ENCODE measurements at regions not wholly inside any gene's neighbourhood (a gene's known extent, or its start where the extent isn't known, plus 50 kb on each side); places are given as distances from the start of the nearest gene placed in this dataset.

DNA sequence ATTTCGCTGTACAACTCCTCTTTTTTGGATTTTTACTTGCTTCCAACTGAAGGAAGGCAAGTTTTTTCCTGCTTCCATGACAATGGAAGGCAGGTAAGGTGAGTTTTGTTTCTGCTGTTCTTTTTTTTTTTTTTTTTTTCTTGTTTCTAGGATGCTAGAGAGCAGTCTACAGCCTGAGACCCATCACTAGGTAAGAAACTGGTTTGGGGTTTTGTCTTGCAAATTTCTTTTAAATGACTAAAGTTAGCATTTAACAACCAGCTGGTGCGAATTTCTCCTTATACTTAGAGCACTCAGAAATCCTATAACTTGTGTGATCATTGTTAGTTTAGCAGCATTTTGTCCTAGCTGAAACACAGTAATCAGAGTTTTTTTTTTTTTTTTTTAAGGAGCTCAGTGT lies 378.4 kb upstream of the CNKSR2 start:
- Mint-ChIP-seq H3K9me3 (ENCODE audit: low read depth, unreplicated experiment) (no peaks in the 10 kb centered on the region), H3K4me1 (ENCODE audit: low read depth, unreplicated experiment) (no peaks in the 10 kb centered on the region), H3K36me3 (ENCODE audit: insufficient read depth, unreplicated experiment) (no peaks in the 10 kb centered on the region), H3K27me3 (ENCODE audit: unreplicated experiment) (no peaks in the 10 kb centered on the region), H3K4me3 (ENCODE audit: low read depth, unreplicated experiment) (no peak overlapping the region), H3K27ac (ENCODE audit: unreplicated experiment) (no peak overlapping the region)
- no peak for DNase-seq
- TF ChIP-seq, protein P1, sequence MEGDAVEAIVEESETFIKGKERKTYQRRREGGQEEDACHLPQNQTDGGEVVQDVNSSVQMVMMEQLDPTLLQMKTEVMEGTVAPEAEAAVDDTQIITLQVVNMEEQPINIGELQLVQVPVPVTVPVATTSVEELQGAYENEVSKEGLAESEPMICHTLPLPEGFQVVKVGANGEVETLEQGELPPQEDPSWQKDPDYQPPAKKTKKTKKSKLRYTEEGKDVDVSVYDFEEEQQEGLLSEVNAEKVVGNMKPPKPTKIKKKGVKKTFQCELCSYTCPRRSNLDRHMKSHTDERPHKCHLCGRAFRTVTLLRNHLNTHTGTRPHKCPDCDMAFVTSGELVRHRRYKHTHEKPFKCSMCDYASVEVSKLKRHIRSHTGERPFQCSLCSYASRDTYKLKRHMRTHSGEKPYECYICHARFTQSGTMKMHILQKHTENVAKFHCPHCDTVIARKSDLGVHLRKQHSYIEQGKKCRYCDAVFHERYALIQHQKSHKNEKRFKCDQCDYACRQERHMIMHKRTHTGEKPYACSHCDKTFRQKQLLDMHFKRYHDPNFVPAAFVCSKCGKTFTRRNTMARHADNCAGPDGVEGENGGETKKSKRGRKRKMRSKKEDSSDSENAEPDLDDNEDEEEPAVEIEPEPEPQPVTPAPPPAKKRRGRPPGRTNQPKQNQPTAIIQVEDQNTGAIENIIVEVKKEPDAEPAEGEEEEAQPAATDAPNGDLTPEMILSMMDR (IDR thresholded peaks at IDR 0.05; ENCODE audit: unreplicated experiment) = no peak
- intact Hi-C loops (cut with micrococcal nuclease; ENCODE audit: unreplicated experiment) = no loop called here
- no TSS peak for BruUV-seq (replicated peaks)
- CTCF ChIA-PET = interaction anchor here (0.7 kb wide), 1 partner anchor 8 kb away, joined by 6 read pairs; no protein-coding TSS in a partner anchor

DNA sequence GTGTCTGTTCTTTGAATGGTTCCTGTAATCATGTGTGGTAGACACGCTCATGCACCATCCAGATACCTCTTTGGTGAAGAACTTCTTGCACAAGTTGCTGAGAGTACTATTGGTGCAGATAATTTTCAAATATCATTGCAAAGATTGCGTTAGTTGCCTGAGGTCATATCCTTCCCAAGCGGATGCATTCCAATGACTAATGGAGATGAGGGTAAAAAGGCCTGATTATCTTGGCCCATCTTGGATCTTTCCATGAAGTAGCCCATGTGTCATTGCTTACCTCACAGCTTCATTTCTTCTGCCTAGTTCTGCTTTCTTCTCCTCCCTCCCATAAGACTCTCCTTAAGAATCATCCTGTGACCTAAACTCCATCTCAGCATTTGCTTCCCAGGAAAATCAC lies 384.9 kb upstream of the CNKSR2 start:
- peaks cover 3% of the 10 kb centered on the region for H3K9me3 Mint-ChIP-seq (ENCODE audit: low read depth, unreplicated experiment)
- no peak for DNase-seq
- intact Hi-C loops (cut with micrococcal nuclease; ENCODE audit: unreplicated experiment) = no loop called here
- no peaks in the 10 kb centered on the region for H3K36me3 Mint-ChIP-seq (ENCODE audit: insufficient read depth, unreplicated experiment)
- H3K4me3 Mint-ChIP-seq (ENCODE audit: low read depth, unreplicated experiment) = no peak overlapping the region
- no peaks in the 10 kb centered on the region for H3K27me3 Mint-ChIP-seq (ENCODE audit: unreplicated experiment)
- CTCF ChIA-PET = no interaction called here
- BruUV-seq (replicated peaks) = no TSS peak
- H3K27ac Mint-ChIP-seq (ENCODE audit: unreplicated experiment) = no peak overlapping the region
- no peaks in the 10 kb centered on the region for H3K4me1 Mint-ChIP-seq (ENCODE audit: low read depth, unreplicated experiment)
- TF ChIP-seq, protein P1 (IDR thresholded peaks at IDR 0.05; ENCODE audit: unreplicated experiment) = no peak

DNA sequence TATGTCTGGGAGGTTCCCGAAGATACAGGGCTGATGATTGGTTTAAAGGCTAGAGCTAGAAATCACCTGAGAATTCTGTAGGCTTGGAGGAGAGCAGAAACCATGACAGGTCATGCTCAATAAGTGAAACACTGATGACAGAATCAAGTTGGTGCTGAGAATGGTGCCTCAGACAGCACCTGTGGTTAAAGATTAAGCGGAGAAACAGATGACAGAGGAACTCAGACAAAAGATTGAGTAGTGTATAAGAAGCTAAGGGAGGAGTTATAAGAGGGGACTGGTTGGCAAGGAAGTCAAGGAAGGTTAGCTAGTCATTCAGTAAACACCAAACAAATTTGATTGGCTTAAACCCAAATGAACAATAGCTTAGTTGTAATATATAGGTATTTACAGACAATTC lies 385.4 kb upstream of the CNKSR2 start:
- intact Hi-C loops (cut with micrococcal nuclease; ENCODE audit: unreplicated experiment) = no loop called here
- no TSS peak for BruUV-seq (replicated peaks)
- Mint-ChIP-seq H3K27ac (ENCODE audit: unreplicated experiment) (no peak overlapping the region), H3K4me1 (ENCODE audit: low read depth, unreplicated experiment) (no peaks in the 10 kb centered on the region), H3K36me3 (ENCODE audit: insufficient read depth, unreplicated experiment) (no peaks in the 10 kb centered on the region), H3K27me3 (ENCODE audit: unreplicated experiment) (no peaks in the 10 kb centered on the region), H3K4me3 (ENCODE audit: low read depth, unreplicated experiment) (no peak overlapping the region), H3K9me3 (ENCODE audit: low read depth, unreplicated experiment) (peaks cover 3% of the 10 kb centered on the region)
- TF ChIP-seq, protein P1 (IDR thresholded peaks at IDR 0.05; ENCODE audit: unreplicated experiment) = no peak
- no peak for DNase-seq
- CTCF ChIA-PET = no interaction called here

DNA sequence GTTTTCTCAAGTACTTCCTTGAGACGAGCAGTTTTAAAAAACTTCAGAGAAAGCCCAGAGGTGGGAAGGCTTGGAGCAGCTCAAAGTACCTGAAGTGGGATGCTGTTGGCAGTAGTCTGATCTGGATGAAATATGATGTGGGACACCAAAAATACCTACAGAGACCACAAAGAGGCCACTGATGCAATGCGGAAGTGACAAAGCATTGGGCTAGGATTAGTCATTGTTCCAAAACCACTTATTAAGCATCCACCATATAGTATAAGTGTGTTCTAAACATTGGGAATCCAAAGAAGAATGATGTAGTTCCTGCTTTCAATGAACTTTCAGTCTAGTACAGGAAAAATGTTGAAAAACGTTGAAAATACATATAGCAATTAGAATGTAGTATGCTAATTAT lies 386.1 kb upstream of the CNKSR2 start:
- peaks cover 4% of the 10 kb centered on the region for H3K9me3 Mint-ChIP-seq (ENCODE audit: low read depth, unreplicated experiment)
- no peaks in the 10 kb centered on the region for H3K36me3 Mint-ChIP-seq (ENCODE audit: insufficient read depth, unreplicated experiment)
- BruUV-seq (replicated peaks) = no TSS peak
- H3K4me3 Mint-ChIP-seq (ENCODE audit: low read depth, unreplicated experiment) = no peak overlapping the region
- TF ChIP-seq, protein P1 (IDR thresholded peaks at IDR 0.05; ENCODE audit: unreplicated experiment) = no peak
- H3K27ac Mint-ChIP-seq (ENCODE audit: unreplicated experiment) = no peak overlapping the region
- intact Hi-C loops (cut with micrococcal nuclease; ENCODE audit: unreplicated experiment) = no loop called here
- H3K27me3 Mint-ChIP-seq (ENCODE audit: unreplicated experiment) = no peaks in the 10 kb centered on the region
- CTCF ChIA-PET = interaction anchor here (0.6 kb wide), 1 partner anchor 7 kb away, joined by 6 read pairs; no protein-coding TSS in a partner anchor
- DNase-seq = no peak
- H3K4me1 Mint-ChIP-seq (ENCODE audit: low read depth, unreplicated experiment) = no peaks in the 10 kb centered on the region
